Caco-2 (cell line): ENCODE measurements at regions not wholly inside any gene's neighbourhood (a gene's known extent, or its start where the extent isn't known, plus 50 kb on each side); places are given as distances from the start of the nearest gene placed in this dataset.

Source experiments
- BruUV-seq: library from RNA; stranded (reverse); fragments of 400-500 nt; replicated peaks from 2 replicates; lab custom pipeline; 2021; lab: Mats Ljungman, UMichigan
- CTCF ChIA-PET: fragments of 300-600 bp; sonication (Branson Sonifier 250); formaldehyde crosslinking; loops from one replicate; lab custom pipeline; 2022; ENCODE audit warnings: antibody characterized with exemption; lab: Charles Lee
- POLR2A ChIA-PET: fragments of 300-600 bp; sonication (Branson Sonifier 250); formaldehyde crosslinking; loops from one replicate; lab custom pipeline; 2022; ENCODE audit warnings: antibody characterized with exemption; lab: Charles Lee
- DNase-seq, 2 experiments: peaks; one replicate each; pipeline versions ENCODE4 v3.0.0 to v3.0.0-alpha.2; 2020 to 2022
- H3K27me3 ChIP-seq: replicated peaks from 2 replicates; pipeline ENCODE4 v1.6.0; 2011; ENCODE audit warnings: low read length; ENCODE audit not compliant: control insufficient read depth, insufficient read depth
- H3K36me3 ChIP-seq: 2 replicates; pipeline ENCODE4 v1.5.1; 2011; ENCODE audit warnings: low read length; ENCODE audit not compliant: control insufficient read depth, insufficient read depth
- H3K4me1 ChIP-seq: fragments of 250-450 bp; sonication (Bioruptor Pico); 2 replicates; pipeline ENCODE4 v1.5.1; 2020; ENCODE audit warnings: mild to moderate bottlenecking
- H3K4me3 ChIP-seq: 2 replicates; pipeline ENCODE4 v1.5.1; 2011; ENCODE audit warnings: low read depth, mild to moderate bottlenecking, control low read depth, low read length
- H3K9me3 ChIP-seq: fragments of 250-450 bp; sonication (Bioruptor Pico); 2 replicates; pipeline ENCODE4 v1.5.1; 2020; ENCODE audit warnings: mild to moderate bottlenecking, moderate library complexity
- H3K27ac Mint-ChIP-seq: one replicate; pipeline ENCODE4 v1.8.0; 2022; ENCODE audit warnings: mixed read lengths; ENCODE audit not compliant: unreplicated experiment
- H3K27me3 Mint-ChIP-seq: one replicate; pipeline ENCODE4 v1.8.0; 2022; ENCODE audit warnings: mixed read lengths; ENCODE audit not compliant: insufficient read depth, unreplicated experiment
- H3K36me3 Mint-ChIP-seq: one replicate; pipeline ENCODE4 v1.8.0; 2022; ENCODE audit warnings: mild to moderate bottlenecking, mixed read lengths; ENCODE audit not compliant: insufficient read depth, unreplicated experiment
- H3K4me1 Mint-ChIP-seq: one replicate; pipeline ENCODE4 v1.8.0; 2022; ENCODE audit warnings: low read depth, mixed read lengths; ENCODE audit not compliant: unreplicated experiment
- H3K4me3 Mint-ChIP-seq: one replicate; pipeline ENCODE4 v1.8.0; 2022; ENCODE audit warnings: mild to moderate bottlenecking, moderate library complexity, mixed read lengths; ENCODE audit not compliant: unreplicated experiment
- H3K9me3 Mint-ChIP-seq: one replicate; pipeline ENCODE4 v1.8.0; 2022; ENCODE audit warnings: mixed read lengths; ENCODE audit not compliant: unreplicated experiment
- intact Hi-C: fragments of 100-400 bp; cut with micrococcal nuclease; formaldehyde crosslinking; loops from one replicate; pipeline ENCODE4 v1.10.0; 2022; ENCODE audit not compliant: unreplicated experiment
- TF ChIP-seq, protein P1 (sequence below), 2 experiments: fragments of 200-600 bp in 1 of 2; IDR thresholded peaks; 1 replicate in 1 of 2; 2 replicates in 1 of 2; pipeline versions ENCODE4 v1.5.1 to v1.8.0; 2011 to 2022; ENCODE audit warnings: antibody characterized with exemption in 1 of 2, control low read depth in 1 of 2, inconsistent platforms in 1 of 2, low read depth in 1 of 2, low read length in 1 of 2, mild to moderate bottlenecking in 1 of 2, moderate library complexity in 1 of 2; ENCODE audit not compliant: insufficient read depth in 1 of 2, severe bottlenecking in 1 of 2, unreplicated experiment in 1 of 2

DNA sequence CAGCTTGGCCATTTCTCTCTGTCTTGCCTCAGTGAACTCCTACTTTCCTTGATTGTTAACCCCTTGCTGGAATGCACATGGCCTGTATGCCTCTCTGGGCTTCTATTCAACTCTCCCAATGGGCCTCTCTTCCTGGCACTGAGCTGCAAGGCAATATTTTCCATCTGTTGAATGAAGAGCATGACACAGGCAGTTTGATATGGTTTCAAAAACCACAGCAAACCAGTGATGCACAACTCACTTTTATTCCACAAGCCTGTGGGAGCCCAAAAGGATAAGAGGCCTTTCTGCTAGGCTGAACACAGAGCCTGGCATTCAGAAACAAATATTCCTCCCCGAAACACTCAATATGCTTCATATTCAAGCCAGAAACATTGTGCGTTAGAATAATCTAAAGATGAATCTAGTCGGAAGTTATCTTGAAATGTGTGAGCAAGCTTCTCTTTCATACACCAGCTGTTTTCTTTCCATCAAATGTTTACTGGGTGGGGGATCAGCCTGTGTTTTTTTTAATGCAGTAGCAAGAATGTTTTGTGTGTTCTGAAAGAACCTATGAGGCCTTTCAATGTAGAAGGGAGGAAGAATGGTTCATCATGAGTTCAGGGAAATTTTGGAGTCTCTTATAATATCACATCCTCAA lies 443.1 kb upstream of the SPRY2 start:
- H3K4me3 Mint-ChIP-seq: no peak overlapping the region
- no peak for DNase-seq
- TF ChIP-seq, protein P1, sequence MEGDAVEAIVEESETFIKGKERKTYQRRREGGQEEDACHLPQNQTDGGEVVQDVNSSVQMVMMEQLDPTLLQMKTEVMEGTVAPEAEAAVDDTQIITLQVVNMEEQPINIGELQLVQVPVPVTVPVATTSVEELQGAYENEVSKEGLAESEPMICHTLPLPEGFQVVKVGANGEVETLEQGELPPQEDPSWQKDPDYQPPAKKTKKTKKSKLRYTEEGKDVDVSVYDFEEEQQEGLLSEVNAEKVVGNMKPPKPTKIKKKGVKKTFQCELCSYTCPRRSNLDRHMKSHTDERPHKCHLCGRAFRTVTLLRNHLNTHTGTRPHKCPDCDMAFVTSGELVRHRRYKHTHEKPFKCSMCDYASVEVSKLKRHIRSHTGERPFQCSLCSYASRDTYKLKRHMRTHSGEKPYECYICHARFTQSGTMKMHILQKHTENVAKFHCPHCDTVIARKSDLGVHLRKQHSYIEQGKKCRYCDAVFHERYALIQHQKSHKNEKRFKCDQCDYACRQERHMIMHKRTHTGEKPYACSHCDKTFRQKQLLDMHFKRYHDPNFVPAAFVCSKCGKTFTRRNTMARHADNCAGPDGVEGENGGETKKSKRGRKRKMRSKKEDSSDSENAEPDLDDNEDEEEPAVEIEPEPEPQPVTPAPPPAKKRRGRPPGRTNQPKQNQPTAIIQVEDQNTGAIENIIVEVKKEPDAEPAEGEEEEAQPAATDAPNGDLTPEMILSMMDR (IDR thresholded peaks at IDR 0.05; ENCODE audit: insufficient read depth in 1 of 2, low read depth in 1 of 2, low read length in 1 of 2, severe bottlenecking in 1 of 2, unreplicated experiment in 1 of 2): no peak
- H3K9me3 Mint-ChIP-seq: no peaks in the 10 kb centered on the region
- H3K27ac Mint-ChIP-seq: no peak overlapping the region
- ChIA-PET POLR2A (no interaction called here), CTCF (no interaction called here)
- H3K36me3 Mint-ChIP-seq: no peaks in the 10 kb centered on the region
- Histone ChIP-seq H3K4me1 (no peaks in the 10 kb centered on the region), H3K36me3 (no peaks in the 10 kb centered on the region), H3K4me3 (no peak overlapping the region), H3K27me3 (no peaks in the 10 kb centered on the region), H3K9me3 (no peaks in the 10 kb centered on the region)
- H3K27me3 Mint-ChIP-seq: no peaks in the 10 kb centered on the region
- no peaks in the 10 kb centered on the region for H3K4me1 Mint-ChIP-seq
- intact Hi-C loops: no loop called here
- no TSS peak for BruUV-seq

DNA sequence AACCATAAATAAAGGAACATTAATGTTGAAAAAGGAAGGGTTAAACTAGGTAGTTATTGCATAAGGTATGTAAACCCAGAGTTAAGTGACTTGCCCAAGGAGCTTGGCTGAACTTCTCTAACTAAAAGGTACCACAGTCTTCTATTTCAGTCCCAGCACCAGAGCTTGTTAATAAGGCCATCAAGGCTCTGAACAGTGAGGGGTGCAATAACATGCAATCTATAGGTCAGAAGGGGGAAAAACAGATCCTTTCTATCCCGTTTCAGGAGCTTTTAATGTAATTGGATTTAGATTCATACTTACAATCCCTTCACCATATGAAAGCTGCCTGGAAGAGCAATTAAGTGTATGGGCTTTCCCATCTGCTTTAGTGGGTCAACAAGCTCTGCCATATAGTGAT lies 441.5 kb upstream of the SPRY2 start:
- no peaks in the 10 kb centered on the region for H3K27me3 ChIP-seq
- intact Hi-C loops: no loop called here
- no peaks in the 10 kb centered on the region for H3K9me3 ChIP-seq
- no peaks in the 10 kb centered on the region for H3K36me3 ChIP-seq
- no peak for DNase-seq
- no peaks in the 10 kb centered on the region for H3K4me1 ChIP-seq
- Mint-ChIP-seq H3K4me3 (no peak overlapping the region), H3K9me3 (no peaks in the 10 kb centered on the region), H3K36me3 (no peaks in the 10 kb centered on the region), H3K27me3 (no peaks in the 10 kb centered on the region), H3K4me1 (no peaks in the 10 kb centered on the region), H3K27ac (no peak overlapping the region)
- POLR2A ChIA-PET: no interaction called here
- H3K4me3 ChIP-seq: no peak overlapping the region
- CTCF ChIA-PET: no interaction called here
- TF ChIP-seq, protein P1 (IDR thresholded peaks at IDR 0.05; ENCODE audit: insufficient read depth in 1 of 2, low read depth in 1 of 2, low read length in 1 of 2, severe bottlenecking in 1 of 2, unreplicated experiment in 1 of 2): no peak
- BruUV-seq: no TSS peak

DNA sequence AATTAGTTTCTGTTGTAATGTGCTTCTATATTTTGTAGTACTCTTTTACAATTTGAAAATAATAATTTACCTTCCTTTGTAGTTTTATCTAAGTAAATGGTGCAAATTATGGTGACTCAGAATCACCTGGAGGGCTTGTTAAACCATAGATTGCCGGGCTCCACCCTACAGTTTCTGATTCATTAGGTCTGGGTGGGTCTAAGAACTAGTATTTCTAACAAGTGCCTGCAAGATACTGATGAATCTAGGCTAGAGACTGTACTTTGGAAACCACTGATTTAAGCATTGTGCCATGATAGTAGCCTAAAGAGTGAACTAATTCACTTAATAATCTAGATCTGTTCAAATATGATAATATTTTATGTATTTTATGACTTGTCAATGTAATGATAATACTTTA lies 437.4 kb upstream of the SPRY2 start:
- Mint-ChIP-seq H3K4me1 (no peaks in the 10 kb centered on the region), H3K9me3 (no peaks in the 10 kb centered on the region), H3K4me3 (no peak overlapping the region), H3K27me3 (peaks cover 3% of the 10 kb centered on the region), H3K27ac (no peak overlapping the region), H3K36me3 (no peaks in the 10 kb centered on the region)
- no peaks in the 10 kb centered on the region for H3K9me3 ChIP-seq
- H3K27me3 ChIP-seq: no peaks in the 10 kb centered on the region
- no peaks in the 10 kb centered on the region for H3K4me1 ChIP-seq
- POLR2A ChIA-PET: no interaction called here
- no peaks in the 10 kb centered on the region for H3K36me3 ChIP-seq
- no peak for DNase-seq
- BruUV-seq: no TSS peak
- intact Hi-C loops: no loop called here
- CTCF ChIA-PET: no interaction called here
- TF ChIP-seq, protein P1 (IDR thresholded peaks at IDR 0.05; ENCODE audit: insufficient read depth in 1 of 2, low read depth in 1 of 2, low read length in 1 of 2, severe bottlenecking in 1 of 2, unreplicated experiment in 1 of 2): no peak
- no peak overlapping the region for H3K4me3 ChIP-seq
